Upper lobe of left lung (tissue), 4 donors: ENCODE measurements at regions not wholly inside any gene's neighbourhood (a gene's known extent, or its start where the extent isn't known, plus 50 kb on each side); places are given as distances from the start of the nearest gene placed in this dataset.

Experiments used
- EP300 ChIP-seq, 4 donors: sonication (generic); formaldehyde crosslinking; IDR thresholded peaks; one replicate each; pipeline ENCODE4 v1.5.1; 2017; ENCODE audit warnings: antibody characterized with exemption in 4 of 4, control low read depth in 2 of 4
- POLR2A ChIP-seq, 4 donors: fragments of 450-650 bp; IDR thresholded peaks; one replicate each; pipeline ENCODE4 v1.5.1; 2016 to 2017; ENCODE audit warnings: antibody characterized with exemption in 4 of 4, mild to moderate bottlenecking in 2 of 4
- POLR2AphosphoS5 ChIP-seq, 2 donors: sonication (generic); formaldehyde crosslinking; IDR thresholded peaks; one replicate each; pipeline ENCODE4 v1.5.1; 2017; ENCODE audit warnings: antibody characterized with exemption in 2 of 2
- TF ChIP-seq, protein P1 (sequence below), 6 experiments: fragments of 450-650 bp in 4 of 6; fragments of 200-600 bp in 2 of 6; sonication (generic) in 2 of 6; IDR thresholded peaks; one replicate each; pipeline ENCODE4 v1.5.1; 2016 to 2019; ENCODE audit warnings: antibody characterized with exemption in 6 of 6

DNA sequence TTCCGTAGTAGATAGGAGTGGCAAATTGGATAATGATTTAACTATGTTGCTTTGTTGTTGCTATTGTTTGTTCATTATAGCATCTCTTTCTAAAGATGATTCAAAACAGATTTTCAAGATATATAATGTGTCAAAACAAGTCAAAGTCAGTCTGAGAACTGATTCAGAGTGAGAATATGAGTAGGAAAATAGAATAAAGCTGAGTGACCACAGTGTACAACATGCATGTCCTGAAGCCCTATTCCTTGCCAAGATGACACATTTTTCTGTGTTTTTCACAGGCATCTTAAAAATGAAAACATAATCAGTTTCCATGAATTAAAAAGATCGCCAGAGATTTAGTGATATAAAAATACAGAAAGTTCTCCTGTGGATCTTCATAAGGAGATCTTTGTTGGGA, 57.0 kb upstream of the THRB start:
- TF ChIP-seq, protein P1, sequence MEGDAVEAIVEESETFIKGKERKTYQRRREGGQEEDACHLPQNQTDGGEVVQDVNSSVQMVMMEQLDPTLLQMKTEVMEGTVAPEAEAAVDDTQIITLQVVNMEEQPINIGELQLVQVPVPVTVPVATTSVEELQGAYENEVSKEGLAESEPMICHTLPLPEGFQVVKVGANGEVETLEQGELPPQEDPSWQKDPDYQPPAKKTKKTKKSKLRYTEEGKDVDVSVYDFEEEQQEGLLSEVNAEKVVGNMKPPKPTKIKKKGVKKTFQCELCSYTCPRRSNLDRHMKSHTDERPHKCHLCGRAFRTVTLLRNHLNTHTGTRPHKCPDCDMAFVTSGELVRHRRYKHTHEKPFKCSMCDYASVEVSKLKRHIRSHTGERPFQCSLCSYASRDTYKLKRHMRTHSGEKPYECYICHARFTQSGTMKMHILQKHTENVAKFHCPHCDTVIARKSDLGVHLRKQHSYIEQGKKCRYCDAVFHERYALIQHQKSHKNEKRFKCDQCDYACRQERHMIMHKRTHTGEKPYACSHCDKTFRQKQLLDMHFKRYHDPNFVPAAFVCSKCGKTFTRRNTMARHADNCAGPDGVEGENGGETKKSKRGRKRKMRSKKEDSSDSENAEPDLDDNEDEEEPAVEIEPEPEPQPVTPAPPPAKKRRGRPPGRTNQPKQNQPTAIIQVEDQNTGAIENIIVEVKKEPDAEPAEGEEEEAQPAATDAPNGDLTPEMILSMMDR (IDR thresholded peaks at IDR 0.05) = no peak
- TF ChIP-seq POLR2AphosphoS5 (IDR thresholded peaks at IDR 0.05) (no peak), POLR2A (IDR thresholded peaks at IDR 0.05) (no peak), EP300 (IDR thresholded peaks at IDR 0.05) (no peak)
